IMR-90 (cell line): ENCODE measurements at regions not wholly inside any gene's neighbourhood (a gene's known extent, or its start where the extent isn't known, plus 50 kb on each side); places are given as distances from the start of the nearest gene placed in this dataset.

Experiments
- ATAC-seq: fragments of 200-7000 bp; cut with Tn5 transposase; 2 replicates; pipeline ENCODE4 v1.9.1; 2020; ENCODE audit warnings: low read depth, mild to moderate bottlenecking, moderate library complexity
- BruUV-seq: library from RNA; stranded (reverse); fragments of 400-500 nt; replicated peaks from 2 replicates; lab custom pipeline; 2021; lab: Mats Ljungman, UMichigan
- CTCF ChIA-PET: fragments of 300-600 bp; formaldehyde crosslinking; extraction: SDS; loops from one replicate; lab custom pipeline; 2021; ENCODE audit warnings: antibody characterized with exemption; lab: Yijun Ruan, JAX
- POLR2A ChIA-PET: fragments of 300-600 bp; sonication (Branson Sonifier 250); formaldehyde crosslinking; loops from one replicate; lab custom pipeline; 2022; ENCODE audit warnings: antibody characterized with exemption; ENCODE audit not compliant: unreplicated experiment; lab: Charles Lee
- DNase-seq: peaks from one replicate; pipeline ENCODE4 v3.0.0; 2013
- H2AFZ ChIP-seq: replicated peaks from 2 replicates; pipeline ENCODE3; 2013; ENCODE audit warnings: low read length, mild to moderate bottlenecking; ENCODE audit not compliant: poor library complexity
- H2AK5ac ChIP-seq: 2 replicates; pipeline ENCODE4 v1.6.1; 2013; ENCODE audit warnings: low read depth, low read length, inconsistent platforms
- H2AK9ac ChIP-seq: replicated peaks from 2 replicates; pipeline ENCODE3; 2013; ENCODE audit warnings: mild to moderate bottlenecking, low read depth, low read length, moderate library complexity; ENCODE audit not compliant: poor library complexity
- H2BK120ac ChIP-seq: 2 replicates; pipeline ENCODE4 v1.6.1; 2013; ENCODE audit warnings: low read depth, low read length, inconsistent platforms
- H2BK15ac ChIP-seq: 3 replicates; pipeline ENCODE4 v1.6.1; 2013; ENCODE audit warnings: low read depth, low read length, inconsistent platforms
- H2BK20ac ChIP-seq: 2 replicates; pipeline ENCODE4 v1.6.1; 2013; ENCODE audit warnings: low read depth, mild to moderate bottlenecking, inconsistent platforms, low read length, moderate library complexity
- H2BK5ac ChIP-seq: 2 replicates; pipeline ENCODE4 v1.6.1; 2013; ENCODE audit warnings: mild to moderate bottlenecking, low read depth, low read length, inconsistent platforms; ENCODE audit not compliant: poor library complexity, severe bottlenecking
- H3K14ac ChIP-seq: replicated peaks from 2 replicates; pipeline ENCODE4 v1.6.1; 2013; ENCODE audit warnings: low read depth, low read length, inconsistent platforms
- H3K18ac ChIP-seq: 2 replicates; pipeline ENCODE4 v1.6.1; 2013; ENCODE audit warnings: low read depth, low read length, control low read depth
- H3K23ac ChIP-seq: 2 replicates; pipeline ENCODE4 v1.6.1; 2013; ENCODE audit warnings: low read depth, low read length, inconsistent platforms
- H3K27ac ChIP-seq: 2 replicates; pipeline ENCODE4 v1.5.1; 2013; ENCODE audit warnings: mild to moderate bottlenecking, control low read depth, low read length; ENCODE audit not compliant: insufficient read depth
- H3K27me3 ChIP-seq: 2 replicates; pipeline ENCODE4 v1.6.1; 2013; ENCODE audit warnings: low read length; ENCODE audit not compliant: control insufficient read depth, insufficient read depth
- H3K36me3 ChIP-seq: 2 replicates; pipeline ENCODE4 v1.6.1; 2013; ENCODE audit warnings: low read length, mixed read lengths; ENCODE audit not compliant: control insufficient read depth, insufficient read depth
- H3K4ac ChIP-seq: 2 replicates; pipeline ENCODE4 v1.6.1; 2013; ENCODE audit warnings: low read depth, low read length, inconsistent platforms
- H3K4me1 ChIP-seq: 2 replicates; pipeline ENCODE4 v1.6.1; 2013; ENCODE audit warnings: low read length, mixed read lengths; ENCODE audit not compliant: control insufficient read depth, insufficient read depth
- H3K4me2 ChIP-seq: 2 replicates; pipeline ENCODE4 v1.6.1; 2013; ENCODE audit warnings: low read depth, mild to moderate bottlenecking, control low read depth, low read length, moderate library complexity
- H3K4me3 ChIP-seq: 2 replicates; pipeline ENCODE4 v1.5.1; 2013; ENCODE audit warnings: low read depth, mild to moderate bottlenecking, control low read depth, low read length, moderate library complexity; ENCODE audit not compliant: insufficient read depth
- H3K56ac ChIP-seq: 2 replicates; pipeline ENCODE4 v1.6.1; 2013; ENCODE audit warnings: low read length, inconsistent platforms; ENCODE audit not compliant: insufficient read depth; ENCODE audit errors: extremely low read depth
- H3K79me1 ChIP-seq, 2 experiments: 2 replicates each; pipeline ENCODE4 v1.6.1; 2013; ENCODE audit warnings: low read length in 2 of 2, inconsistent platforms in 1 of 2, low read depth in 1 of 2
- H3K9ac ChIP-seq: 2 replicates; pipeline ENCODE4 v1.6.1; 2013; ENCODE audit warnings: low read depth, low read length, control low read depth
- H3K9me1 ChIP-seq: 2 replicates; pipeline ENCODE4 v1.6.1; 2013; ENCODE audit warnings: low read length, inconsistent platforms; ENCODE audit not compliant: insufficient read depth
- H3K9me3 ChIP-seq: 2 replicates; pipeline ENCODE4 v1.6.1; 2013; ENCODE audit warnings: low read length; ENCODE audit not compliant: control insufficient read depth, insufficient read depth
- H4K20me1 ChIP-seq: 2 replicates; pipeline ENCODE4 v1.6.1; 2013; ENCODE audit warnings: low read length, inconsistent platforms; ENCODE audit not compliant: insufficient read depth
- H4K5ac ChIP-seq: 2 replicates; pipeline ENCODE4 v1.6.1; 2013; ENCODE audit warnings: mild to moderate bottlenecking, low read depth, low read length, control low read depth
- H4K8ac ChIP-seq, 2 experiments: 2 replicates each; pipeline ENCODE4 v1.6.1; 2013; ENCODE audit warnings: low read depth in 2 of 2, low read length in 2 of 2, control low read depth in 1 of 2, inconsistent platforms in 1 of 2
- H4K91ac ChIP-seq: 2 replicates; pipeline ENCODE4 v1.6.1; 2013; ENCODE audit warnings: low read depth, low read length, inconsistent platforms; ENCODE audit not compliant: insufficient read depth
- BHLHE40 ChIP-seq: fragments of 150-350 bp; IDR thresholded peaks from 2 replicates; pipeline ENCODE4 v1.6.1; 2016; ENCODE audit warnings: mild to moderate bottlenecking, low read depth, low read length
- CEBPB ChIP-seq: IDR thresholded peaks from 2 replicates; pipeline ENCODE4 v1.6.1; 2012; ENCODE audit warnings: low read depth, low read length, improper control_type of control experiment
- CHD1 ChIP-seq: IDR thresholded peaks from 2 replicates; pipeline ENCODE4 v1.6.1; 2012; ENCODE audit warnings: low read depth, low read length, improper control_type of control experiment
- ELK1 ChIP-seq: fragments of 150-350 bp; IDR thresholded peaks from 2 replicates; pipeline ENCODE4 v1.6.1; 2016; ENCODE audit warnings: low read depth, mild to moderate bottlenecking, low read length, moderate library complexity, borderline replicate concordance
- FOS ChIP-seq: fragments of 150-350 bp; IDR thresholded peaks from 2 replicates; pipeline ENCODE4 v1.6.1; 2016; ENCODE audit warnings: low read depth, low read length
- MAFK ChIP-seq: IDR thresholded peaks from 2 replicates; pipeline ENCODE4 v1.6.1; 2012; ENCODE audit warnings: low read depth, low read length, improper control_type of control experiment
- MAZ ChIP-seq: IDR thresholded peaks from 2 replicates; pipeline ENCODE4 v1.6.1; 2012; ENCODE audit warnings: low read depth, mild to moderate bottlenecking, low read length, improper control_type of control experiment, moderate library complexity, borderline replicate concordance
- MXI1 ChIP-seq: IDR thresholded peaks from 2 replicates; pipeline ENCODE4 v1.6.1; 2012; ENCODE audit warnings: low read depth, mild to moderate bottlenecking, low read length, moderate library complexity, borderline replicate concordance
- NFE2L2 ChIP-seq: fragments of 150-350 bp; IDR thresholded peaks from 2 replicates; pipeline ENCODE4 v1.6.1; 2016; ENCODE audit warnings: low read depth, mild to moderate bottlenecking, low read length
- POLR2A ChIP-seq: IDR thresholded peaks from 2 replicates; pipeline ENCODE4 v1.6.1; 2012; ENCODE audit warnings: mild to moderate bottlenecking, low read depth, low read length
- RAD21 ChIP-seq: IDR thresholded peaks from 2 replicates; pipeline ENCODE4 v1.6.1; 2012; ENCODE audit warnings: low read length, improper control_type of control experiment
- RCOR1 ChIP-seq: IDR thresholded peaks from 2 replicates; pipeline ENCODE4 v1.6.1; 2012; ENCODE audit warnings: mild to moderate bottlenecking, low read length, improper control_type of control experiment; ENCODE audit not compliant: insufficient replicate concordance
- RFX5 ChIP-seq: IDR thresholded peaks from 2 replicates; pipeline ENCODE4 v1.8.0; 2012; ENCODE audit warnings: low read depth, mild to moderate bottlenecking, low read length, moderate library complexity
- SMC3 ChIP-seq: fragments of 150-350 bp; IDR thresholded peaks from 2 replicates; pipeline ENCODE4 v1.6.1; 2016; ENCODE audit warnings: low read depth, mild to moderate bottlenecking, antibody characterized with exemption, low read length, moderate library complexity
- WGBS, 2 experiments: methylation state at CpG; one replicate each; pipeline versions ENCODE4 v1.1.5 to v1.1.7; 2013; ENCODE audit warnings: missing lambda C conversion rate in 2 of 2; ENCODE audit not compliant: insufficient read length in 1 of 2; ENCODE audit errors: extremely low coverage in 2 of 2; 5-methylcytosine and 5-hydroxymethylcytosine counted together
- dilution Hi-C: fragments of 300-500 bp; cut with HindIII; formaldehyde crosslinking; loops from one replicate; pipeline ENCODE4 v1.14.3; 2018; ENCODE audit warnings: low sequenced_read_pairs; ENCODE audit not compliant: unreplicated experiment
- in situ Hi-C: fragments of 300-500 bp; cut with MboI; formaldehyde crosslinking; loops from 3 replicates; pipeline ENCODE4 v1.14.3; 2019; ENCODE audit warnings: low sequenced_read_pairs, inconsistent platforms, mixed read lengths
- intact Hi-C: fragments of 100-400 bp; cut with micrococcal nuclease; formaldehyde crosslinking; loops from 2 replicates; pipeline ENCODE4 v1.10.0; 2022
- TF ChIP-seq, protein P1 (sequence below): fragments of 150-350 bp; IDR thresholded peaks from 2 replicates; pipeline ENCODE4 v1.6.1; 2017; ENCODE audit warnings: mild to moderate bottlenecking, antibody characterized with exemption, low read length, low read depth
- TF ChIP-seq, protein P2 (sequence below): conservative IDR thresholded peaks from 2 replicates; pipeline ENCODE4 v1.5.1; 2012; ENCODE audit warnings: mild to moderate bottlenecking, low read depth, low read length, improper control_type of control experiment

DNA sequence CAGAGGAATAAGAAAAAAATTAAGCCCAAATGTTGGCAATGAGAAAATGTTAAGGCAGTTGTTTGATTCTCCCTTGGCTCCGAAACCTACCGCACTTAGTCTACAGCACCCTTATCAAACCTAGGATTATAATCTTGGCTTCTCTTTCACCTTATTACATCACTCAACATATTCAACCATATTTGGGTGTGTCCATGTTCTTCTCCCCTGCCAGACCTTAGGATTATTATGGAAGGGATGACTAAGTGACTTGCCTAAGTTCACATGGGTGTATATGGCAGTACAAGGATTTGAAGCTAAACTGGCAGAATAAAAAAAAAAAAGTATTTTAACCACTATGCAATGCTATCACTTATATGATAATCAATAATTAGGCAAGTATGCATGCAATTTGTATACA, 76.4 kb downstream of the PLK2 start:
- BruUV-seq: no TSS peak
- Histone ChIP-seq H2AK5ac (no peak overlapping the region), H3K36me3 (no peaks in the 10 kb centered on the region), H4K5ac (no peak overlapping the region), H3K14ac (no peak overlapping the region), H3K56ac (no peak overlapping the region), H3K4me1 (no peaks in the 10 kb centered on the region), H4K20me1 (no peaks in the 10 kb centered on the region), H4K91ac (no peak overlapping the region), H3K79me1 (no peaks in the 10 kb centered on the region), H3K4me2 (no peak overlapping the region), H3K27ac (no peak overlapping the region), H3K9ac (no peak overlapping the region), H2BK15ac (no peak overlapping the region), H3K9me3 (peaks cover 9% of the 10 kb centered on the region; the same call in 1 of the 2 replicates), H3K23ac (no peak overlapping the region), H2BK5ac (no peak overlapping the region), H3K4ac (no peak overlapping the region), H3K4me3 (no peak overlapping the region), H2AK9ac (no peak overlapping the region), H3K27me3 (no peaks in the 10 kb centered on the region), H3K9me1 (no peaks in the 10 kb centered on the region), H2AFZ (no peak overlapping the region), H4K8ac (no peak overlapping the region), H3K18ac (no peak overlapping the region), H2BK20ac (no peak overlapping the region), H2BK120ac (no peak overlapping the region)
- ATAC-seq (no peak), DNase-seq (no peak)
- in situ Hi-C loops (no loop called here), intact Hi-C loops (no loop called here), dilution Hi-C loops (no loop called here)
- no CpG with 5 or more reads among the region's 2 CpGs for WGBS, 2 experiments
- CTCF ChIA-PET: no interaction called here
- POLR2A ChIA-PET: no interaction called here
- no peak for TF ChIP-seq NFE2L2
- no peak for TF ChIP-seq MAFK
- TF ChIP-seq, protein P1, sequence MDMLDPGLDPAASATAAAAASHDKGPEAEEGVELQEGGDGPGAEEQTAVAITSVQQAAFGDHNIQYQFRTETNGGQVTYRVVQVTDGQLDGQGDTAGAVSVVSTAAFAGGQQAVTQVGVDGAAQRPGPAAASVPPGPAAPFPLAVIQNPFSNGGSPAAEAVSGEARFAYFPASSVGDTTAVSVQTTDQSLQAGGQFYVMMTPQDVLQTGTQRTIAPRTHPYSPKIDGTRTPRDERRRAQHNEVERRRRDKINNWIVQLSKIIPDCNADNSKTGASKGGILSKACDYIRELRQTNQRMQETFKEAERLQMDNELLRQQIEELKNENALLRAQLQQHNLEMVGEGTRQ: no peak
- TF ChIP-seq CHD1: no peak
- no peak for TF ChIP-seq SMC3
- TF ChIP-seq POLR2A: no peak
- no peak for TF ChIP-seq RFX5
- TF ChIP-seq BHLHE40: no peak
- no peak for TF ChIP-seq CEBPB
- TF ChIP-seq, protein P2, sequence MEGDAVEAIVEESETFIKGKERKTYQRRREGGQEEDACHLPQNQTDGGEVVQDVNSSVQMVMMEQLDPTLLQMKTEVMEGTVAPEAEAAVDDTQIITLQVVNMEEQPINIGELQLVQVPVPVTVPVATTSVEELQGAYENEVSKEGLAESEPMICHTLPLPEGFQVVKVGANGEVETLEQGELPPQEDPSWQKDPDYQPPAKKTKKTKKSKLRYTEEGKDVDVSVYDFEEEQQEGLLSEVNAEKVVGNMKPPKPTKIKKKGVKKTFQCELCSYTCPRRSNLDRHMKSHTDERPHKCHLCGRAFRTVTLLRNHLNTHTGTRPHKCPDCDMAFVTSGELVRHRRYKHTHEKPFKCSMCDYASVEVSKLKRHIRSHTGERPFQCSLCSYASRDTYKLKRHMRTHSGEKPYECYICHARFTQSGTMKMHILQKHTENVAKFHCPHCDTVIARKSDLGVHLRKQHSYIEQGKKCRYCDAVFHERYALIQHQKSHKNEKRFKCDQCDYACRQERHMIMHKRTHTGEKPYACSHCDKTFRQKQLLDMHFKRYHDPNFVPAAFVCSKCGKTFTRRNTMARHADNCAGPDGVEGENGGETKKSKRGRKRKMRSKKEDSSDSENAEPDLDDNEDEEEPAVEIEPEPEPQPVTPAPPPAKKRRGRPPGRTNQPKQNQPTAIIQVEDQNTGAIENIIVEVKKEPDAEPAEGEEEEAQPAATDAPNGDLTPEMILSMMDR: no peak
- no peak for TF ChIP-seq RCOR1
- TF ChIP-seq FOS: no peak
- no peak for TF ChIP-seq ELK1
- no peak for TF ChIP-seq MXI1
- no peak for TF ChIP-seq MAZ
- TF ChIP-seq RAD21: no peak
